DOHH2 (cell line): ENCODE measurements at regions not wholly inside any gene's neighbourhood (a gene's known extent, or its start where the extent isn't known, plus 50 kb on each side); places are given as distances from the start of the nearest gene placed in this dataset.

Source experiments
- H3F3A ChIP-seq: fragments of 200-600 bp; sonication (generic), shearing (Covaris generic); 2 replicates; pipeline ENCODE4 v1.6.0; 2016; ENCODE audit warnings: antibody characterized with exemption, mild to moderate bottlenecking; ENCODE audit not compliant: control insufficient read depth, insufficient read depth
- H3K27ac ChIP-seq: fragments of 200-600 bp; sonication (generic); 2 replicates; pipeline ENCODE4 v1.5.1; 2014; ENCODE audit warnings: low read depth, mild to moderate bottlenecking, low read length, moderate library complexity
- H3K27me3 ChIP-seq: fragments of 200-600 bp; sonication (generic); 2 replicates; pipeline ENCODE4 v1.6.1; 2014; ENCODE audit warnings: mild to moderate bottlenecking, low read length, mixed read lengths; ENCODE audit not compliant: control insufficient read depth
- H3K36me3 ChIP-seq: fragments of 200-600 bp; sonication (generic); 2 replicates; pipeline ENCODE4 v1.6.1; 2014; ENCODE audit warnings: mild to moderate bottlenecking, low read length, moderate library complexity, mixed read lengths; ENCODE audit not compliant: control insufficient read depth
- H3K4me1 ChIP-seq: fragments of 200-600 bp; sonication (generic); 2 replicates; pipeline ENCODE4 v1.6.1; 2014; ENCODE audit warnings: mild to moderate bottlenecking, low read length, mixed read lengths; ENCODE audit not compliant: control insufficient read depth
- H3K4me2 ChIP-seq: fragments of 200-600 bp; sonication (generic); 2 replicates; pipeline ENCODE4 v1.6.0; 2014; ENCODE audit warnings: mild to moderate bottlenecking, low read length, moderate library complexity
- H3K4me3 ChIP-seq: fragments of 200-600 bp; sonication (generic); 2 replicates; pipeline ENCODE4 v1.5.1; 2014; ENCODE audit warnings: mild to moderate bottlenecking, low read length, mixed read lengths
- H3K79me2 ChIP-seq: fragments of 200-600 bp; sonication (generic); 2 replicates; pipeline ENCODE4 v1.6.1; 2014; ENCODE audit warnings: mild to moderate bottlenecking, low read length, mixed read lengths; ENCODE audit not compliant: control insufficient read depth
- H3K9me2 ChIP-seq: fragments of 200-600 bp; sonication (generic); replicated peaks from 2 replicates; pipeline ENCODE4 v1.6.1; 2014; ENCODE audit warnings: mild to moderate bottlenecking, low read length, mixed read lengths; ENCODE audit not compliant: control insufficient read depth
- H3K9me3 ChIP-seq: fragments of 200-600 bp; sonication (generic); 2 replicates; pipeline ENCODE4 v1.6.1; 2014; ENCODE audit warnings: antibody characterized with exemption, low read length, mixed read lengths; ENCODE audit not compliant: control insufficient read depth, insufficient read depth
- H4K20me1 ChIP-seq: fragments of 200-600 bp; sonication (generic); 2 replicates; pipeline ENCODE4 v1.6.0; 2014; ENCODE audit warnings: low read depth, mild to moderate bottlenecking, antibody characterized with exemption, low read length, moderate library complexity; ENCODE audit not compliant: control insufficient read depth, insufficient read depth
- EZH2phosphoT487 ChIP-seq: fragments of 200-600 bp; sonication (generic); IDR thresholded peaks from 2 replicates; pipeline ENCODE4 v1.6.1; 2017; ENCODE audit warnings: borderline replicate concordance, mild to moderate bottlenecking, antibody characterized with exemption, low read length, moderate library complexity, mixed read lengths
- TF ChIP-seq, protein P1 (sequence below): fragments of 200-600 bp; sonication (generic); IDR thresholded peaks from one replicate; pipeline ENCODE4 v1.5.1; 2014; ENCODE audit warnings: antibody characterized with exemption, mild to moderate bottlenecking, low read depth, low read length; ENCODE audit not compliant: poor library complexity, severe bottlenecking

- H3K27me3 ChIP-seq = no peaks in the 10 kb centered on the region
- no peak overlapping the region for H3K4me3 ChIP-seq
- H3K4me1 ChIP-seq = no peaks in the 10 kb centered on the region
- H3K4me2 ChIP-seq = no peak overlapping the region
- no peaks in the 10 kb centered on the region for H3K9me2 ChIP-seq
- TF ChIP-seq EZH2phosphoT487 = no peak
- TF ChIP-seq, protein P1, sequence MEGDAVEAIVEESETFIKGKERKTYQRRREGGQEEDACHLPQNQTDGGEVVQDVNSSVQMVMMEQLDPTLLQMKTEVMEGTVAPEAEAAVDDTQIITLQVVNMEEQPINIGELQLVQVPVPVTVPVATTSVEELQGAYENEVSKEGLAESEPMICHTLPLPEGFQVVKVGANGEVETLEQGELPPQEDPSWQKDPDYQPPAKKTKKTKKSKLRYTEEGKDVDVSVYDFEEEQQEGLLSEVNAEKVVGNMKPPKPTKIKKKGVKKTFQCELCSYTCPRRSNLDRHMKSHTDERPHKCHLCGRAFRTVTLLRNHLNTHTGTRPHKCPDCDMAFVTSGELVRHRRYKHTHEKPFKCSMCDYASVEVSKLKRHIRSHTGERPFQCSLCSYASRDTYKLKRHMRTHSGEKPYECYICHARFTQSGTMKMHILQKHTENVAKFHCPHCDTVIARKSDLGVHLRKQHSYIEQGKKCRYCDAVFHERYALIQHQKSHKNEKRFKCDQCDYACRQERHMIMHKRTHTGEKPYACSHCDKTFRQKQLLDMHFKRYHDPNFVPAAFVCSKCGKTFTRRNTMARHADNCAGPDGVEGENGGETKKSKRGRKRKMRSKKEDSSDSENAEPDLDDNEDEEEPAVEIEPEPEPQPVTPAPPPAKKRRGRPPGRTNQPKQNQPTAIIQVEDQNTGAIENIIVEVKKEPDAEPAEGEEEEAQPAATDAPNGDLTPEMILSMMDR = no peak
- H3K27ac ChIP-seq = no peak overlapping the region
- peaks cover 8% of the 10 kb centered on the region; the same call in 1 of the 2 replicates for H3K9me3 ChIP-seq
- no peaks in the 10 kb centered on the region for H3K79me2 ChIP-seq
- no peaks in the 10 kb centered on the region for H3F3A ChIP-seq
- H3K36me3 ChIP-seq = no peaks in the 10 kb centered on the region
- no peaks in the 10 kb centered on the region for H4K20me1 ChIP-seq
Measured at GRCh38 chr21:21631961-21632360, 633.8 kb downstream of the NCAM2 start.

- no peaks in the 10 kb centered on the region for H3K4me1 ChIP-seq
- no peaks in the 10 kb centered on the region for H3F3A ChIP-seq
- H4K20me1 ChIP-seq = no peaks in the 10 kb centered on the region
- H3K27ac ChIP-seq = no peak overlapping the region
- H3K4me2 ChIP-seq = no peak overlapping the region
- H3K27me3 ChIP-seq = no peaks in the 10 kb centered on the region
- H3K4me3 ChIP-seq = no peak overlapping the region
- peaks cover 8% of the 10 kb centered on the region; the same call in 1 of the 2 replicates for H3K9me3 ChIP-seq
- TF ChIP-seq EZH2phosphoT487 = no peak
- TF ChIP-seq, protein P1 = no peak
- H3K36me3 ChIP-seq = no peaks in the 10 kb centered on the region
- H3K9me2 ChIP-seq = no peaks in the 10 kb centered on the region
- no peaks in the 10 kb centered on the region for H3K79me2 ChIP-seq
Measured at GRCh38 chr21:21632926-21633325, 634.7 kb downstream of the NCAM2 start.

GRCh38 chr21:21661741-21662140, 663.5 kb downstream of the NCAM2 start:
- Histone ChIP-seq H3K4me1 (no peaks in the 10 kb centered on the region), H3K27ac (no peak overlapping the region), H3K79me2 (no peaks in the 10 kb centered on the region), H3K9me2 (no peaks in the 10 kb centered on the region), H3K9me3 (no peaks in the 10 kb centered on the region), H3K36me3 (no peaks in the 10 kb centered on the region), H3F3A (no peaks in the 10 kb centered on the region), H3K27me3 (no peaks in the 10 kb centered on the region), H3K4me3 (no peak overlapping the region), H3K4me2 (no peak overlapping the region), H4K20me1 (no peaks in the 10 kb centered on the region)
- TF ChIP-seq, protein P1 = no peak
- TF ChIP-seq EZH2phosphoT487 = no peak

- Histone ChIP-seq H3K36me3 (no peaks in the 10 kb centered on the region), H3K4me3 (no peak overlapping the region), H3K79me2 (no peaks in the 10 kb centered on the region), H3K9me2 (no peaks in the 10 kb centered on the region), H4K20me1 (no peaks in the 10 kb centered on the region), H3K27me3 (no peaks in the 10 kb centered on the region), H3K27ac (no peak overlapping the region), H3K4me2 (no peak overlapping the region), H3F3A (no peaks in the 10 kb centered on the region), H3K4me1 (no peaks in the 10 kb centered on the region), H3K9me3 (no peaks in the 10 kb centered on the region)
- TF ChIP-seq, protein P1 = no peak
- no peak for TF ChIP-seq EZH2phosphoT487
Measured at GRCh38 chr21:21662776-21663175, 664.6 kb downstream of the NCAM2 start.
